Erythroblast (primary cell): ENCODE measurements at regions not wholly inside any gene's neighbourhood (a gene's known extent, or its start where the extent isn't known, plus 50 kb on each side); places are given as distances from the start of the nearest gene placed in this dataset.
"Not testable (repeated sequence)": the region's sequence is repeated elsewhere in the genome, so short reads cannot be mapped to it uniquely, and the experiment has no call there.

Experiments used
- DNase-seq, 2 experiments: peaks; one replicate each; lab custom pipeline; 2025; lab: John Stamatoyannopoulos, UW
- GATA1 ChIP-seq: IDR thresholded peaks from 2 replicates; pipeline ENCODE4 v1.6.1; 2011; ENCODE audit warnings: low read depth, mild to moderate bottlenecking, control low read depth, low read length, moderate library complexity
- POLR2A ChIP-seq: IDR thresholded peaks from 2 replicates; pipeline ENCODE4 v1.6.1; 2011; ENCODE audit warnings: mild to moderate bottlenecking, low read length

GRCh38 chr9:85172001-85172978, 502.8 kb downstream of the NTRK2 start:
- TF ChIP-seq POLR2A: no peak
- no peak for TF ChIP-seq GATA1
- DNase-seq: no peak

DNA sequence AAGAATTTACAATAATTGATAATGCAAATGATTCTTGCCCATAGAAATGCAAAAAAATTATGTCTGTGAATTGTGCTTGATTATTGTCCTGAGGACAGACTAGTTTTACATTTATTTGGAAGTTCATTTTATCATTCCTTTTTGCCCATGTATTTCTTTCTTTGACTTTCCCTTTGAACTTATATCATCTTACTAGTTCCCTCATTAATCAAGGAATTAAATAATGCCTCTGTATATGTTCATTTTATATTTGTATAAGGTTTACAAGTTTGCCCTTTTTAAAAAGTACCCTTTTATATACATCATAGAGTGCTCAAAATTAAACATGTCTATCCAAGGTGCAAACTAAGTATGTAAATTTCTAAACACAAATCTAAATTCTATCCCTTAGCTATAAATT, 501.6 kb downstream of the NTRK2 start:
- TF ChIP-seq GATA1 (no peak), POLR2A (no peak)
- no peak for DNase-seq

DNA sequence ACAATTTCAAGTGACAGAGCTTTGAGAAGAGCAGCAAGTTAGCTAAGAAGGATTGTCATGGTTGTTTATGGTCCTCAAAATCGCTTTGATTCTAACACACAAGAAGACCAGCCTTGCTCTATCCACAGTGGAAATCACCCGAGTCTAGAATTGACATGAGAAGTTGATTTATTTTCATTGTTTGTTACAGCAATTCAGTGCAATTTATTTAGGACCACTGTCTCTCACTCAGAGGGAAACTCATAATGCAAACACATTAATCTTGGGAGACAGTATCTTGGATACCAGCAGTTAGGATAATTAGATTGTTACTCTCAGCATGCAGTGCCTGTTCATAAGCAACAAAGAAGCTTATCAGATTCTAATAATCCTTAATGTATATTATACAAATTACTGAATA, 498.9 kb downstream of the NTRK2 start:
- no peak for DNase-seq
- TF ChIP-seq POLR2A (no peak), GATA1 (no peak)

DNA sequence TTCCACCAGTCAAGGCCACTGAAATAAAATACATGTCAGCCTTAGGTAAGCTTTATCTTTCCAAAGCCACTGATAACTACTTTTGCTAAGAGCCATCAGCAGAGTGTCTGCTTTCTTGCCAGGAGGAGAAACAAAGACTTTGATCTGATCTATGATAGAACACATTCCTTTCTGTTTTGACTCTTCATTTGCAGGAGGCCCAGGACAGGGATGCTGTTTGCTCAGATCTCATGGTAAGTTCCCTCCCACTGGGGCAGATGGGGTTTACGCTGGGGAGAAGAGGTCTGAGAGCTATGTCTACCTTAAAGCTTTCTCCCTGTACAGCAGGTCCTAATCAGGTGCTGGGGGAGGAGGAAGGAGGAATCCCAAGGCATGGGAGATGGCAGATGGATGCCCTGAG, 497.6 kb downstream of the NTRK2 start:
- DNase-seq: no peak
- TF ChIP-seq POLR2A (no peak), GATA1 (no peak)

DNA sequence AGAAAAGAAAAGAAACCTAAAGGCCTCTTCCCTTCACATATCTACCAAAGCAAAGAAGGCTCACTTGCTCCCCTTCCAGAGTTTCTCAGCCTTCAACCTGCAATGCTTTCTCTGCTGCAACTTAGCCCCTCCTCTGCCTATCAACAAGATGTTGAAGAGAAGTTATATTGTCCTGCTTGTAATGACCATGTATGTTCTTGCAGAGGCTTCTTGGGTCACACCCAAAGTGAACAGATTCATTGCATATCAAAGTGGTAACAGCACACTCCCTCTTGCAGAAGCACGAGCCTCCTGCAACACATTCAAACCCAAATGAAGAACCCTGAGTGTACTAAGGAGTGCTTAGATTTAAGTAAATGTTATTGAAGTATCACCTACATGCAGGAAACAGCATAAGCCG, 494.3 kb downstream of the NTRK2 start:
- no peak for DNase-seq
- no peak for TF ChIP-seq GATA1
- TF ChIP-seq POLR2A: no peak

- DNase-seq: no peak
- TF ChIP-seq POLR2A: no peak
- no peak for TF ChIP-seq GATA1
Observed at GRCh38 chr9:85163415-85163814, 493.9 kb downstream of the NTRK2 start.

DNA sequence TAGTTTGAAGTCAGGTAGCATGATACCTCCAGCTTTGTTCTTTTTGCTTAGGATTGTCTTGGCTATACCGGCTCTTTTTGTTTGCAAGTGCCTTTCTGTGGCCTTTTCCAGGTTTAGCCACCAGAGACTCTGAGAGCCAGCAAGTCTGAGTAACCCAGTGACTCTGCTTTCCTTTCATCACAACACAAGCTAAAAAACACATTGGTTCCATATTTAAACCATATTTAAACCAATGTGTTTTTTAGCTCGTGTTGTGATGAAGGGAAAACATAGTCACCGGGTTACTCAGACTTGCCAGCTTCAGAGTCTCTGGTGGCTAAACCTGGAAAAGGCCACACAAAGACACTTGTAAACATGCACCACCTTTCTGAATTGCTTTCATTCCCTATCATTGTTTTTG, 493.3 kb downstream of the NTRK2 start:
- no peak for DNase-seq
- TF ChIP-seq POLR2A (no peak), GATA1 (no peak)

DNA sequence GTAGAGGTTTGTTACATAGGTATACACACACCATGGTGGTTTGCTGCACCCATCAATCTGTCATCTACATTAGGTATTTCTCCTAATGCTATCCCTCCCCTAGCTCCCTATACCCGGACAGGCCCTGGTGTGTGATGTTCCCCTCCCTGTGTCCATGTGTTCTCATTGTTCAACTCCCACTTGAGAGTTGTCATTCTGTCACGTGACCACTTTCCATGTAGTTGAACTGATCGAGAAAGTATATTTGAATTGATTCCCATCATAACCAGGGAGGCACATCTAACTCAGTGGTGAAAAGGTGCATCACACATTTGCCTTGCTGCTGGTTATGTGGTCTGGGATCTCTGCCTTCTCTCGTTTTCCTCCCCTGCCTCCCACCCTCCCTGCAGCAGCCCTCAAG, 491.4 kb downstream of the NTRK2 start:
- DNase-seq: not testable (repeated sequence)

- DNase-seq: no peak
- TF ChIP-seq POLR2A (no peak), GATA1 (no peak)
Observed at GRCh38 chr9:85158512-85158911, 489.0 kb downstream of the NTRK2 start.

DNA sequence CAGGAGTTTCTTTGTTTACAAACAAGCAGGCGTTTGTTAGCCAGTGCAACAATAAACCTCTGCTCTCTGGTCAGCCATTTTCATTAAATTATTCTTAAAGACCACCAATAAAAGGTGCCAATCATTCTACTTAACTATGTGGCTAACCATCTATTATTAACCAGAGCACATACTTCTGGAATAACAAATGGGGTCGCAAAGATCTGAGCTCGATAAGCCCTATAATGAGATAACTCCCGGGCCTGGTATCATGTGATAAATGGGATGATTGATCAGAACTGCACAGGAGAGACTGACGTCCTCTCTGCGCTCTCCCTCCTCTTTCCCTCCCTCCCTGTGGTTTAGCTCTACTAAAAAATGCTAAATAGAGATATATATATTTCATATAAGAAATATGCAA, 488.2 kb downstream of the NTRK2 start:
- DNase-seq: no peak
- TF ChIP-seq GATA1: no peak
- no peak for TF ChIP-seq POLR2A

- no peak for TF ChIP-seq POLR2A
- no peak for TF ChIP-seq GATA1
- DNase-seq: no peak
Observed at GRCh38 chr9:85156652-85157051, 487.1 kb downstream of the NTRK2 start.

GRCh38 chr9:85155352-85155751, 485.8 kb downstream of the NTRK2 start:
- DNase-seq: no peak
- TF ChIP-seq GATA1: no peak
- no peak for TF ChIP-seq POLR2A

DNA sequence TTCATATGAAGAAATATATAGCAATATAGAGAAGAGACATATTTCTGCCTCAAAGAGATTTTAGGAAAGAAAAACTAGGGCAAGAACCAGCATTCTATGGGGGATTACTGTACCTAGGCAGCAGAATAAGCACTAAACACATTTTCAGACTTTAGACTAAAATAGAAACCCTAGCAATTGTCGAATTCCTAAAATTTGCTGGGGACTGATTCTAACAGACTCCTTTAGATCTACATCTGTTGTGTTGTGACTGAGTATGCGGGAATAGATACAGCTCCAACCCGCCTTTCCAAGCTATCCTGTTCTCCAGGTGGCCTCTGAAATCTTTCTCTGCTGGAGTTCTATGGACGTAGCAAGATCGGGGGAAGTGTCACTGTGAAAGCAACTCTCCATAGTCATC, 482.2 kb downstream of the NTRK2 start:
- no peak for TF ChIP-seq GATA1
- TF ChIP-seq POLR2A: no peak
- DNase-seq: no peak

- TF ChIP-seq POLR2A: no peak
- TF ChIP-seq GATA1: no peak
- no peak for DNase-seq
Observed at GRCh38 chr9:85151162-85151561, 481.6 kb downstream of the NTRK2 start.

DNA sequence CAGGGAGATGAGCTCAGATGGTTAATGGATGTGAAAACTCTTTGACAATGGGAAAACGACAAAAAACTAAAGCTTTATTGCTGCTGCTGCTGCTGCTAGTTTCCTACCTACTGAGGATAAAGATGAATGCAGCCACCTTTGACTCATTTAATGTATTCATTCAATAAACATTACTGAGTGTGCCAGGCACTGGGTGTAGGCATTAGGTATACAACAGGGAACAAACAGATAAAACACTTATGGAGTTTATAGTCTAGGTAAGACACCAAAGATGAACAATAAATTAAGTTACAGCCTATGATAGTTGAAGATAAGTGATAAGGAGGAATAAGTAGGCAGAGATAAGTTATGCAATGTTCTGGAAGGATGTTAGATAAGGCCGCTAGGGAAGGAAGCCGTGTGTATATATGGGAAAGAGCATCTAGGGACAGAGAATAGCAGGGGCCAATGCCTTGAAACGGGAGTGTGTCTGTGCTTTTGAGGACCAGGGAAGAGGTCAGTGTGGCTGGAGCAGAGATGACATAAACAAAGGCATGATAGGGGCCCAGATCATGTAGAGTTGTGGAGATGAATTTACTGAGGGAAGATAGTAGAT, 477.6 kb downstream of the NTRK2 start:
- no peak for DNase-seq
- TF ChIP-seq GATA1: no peak
- no peak for TF ChIP-seq POLR2A
